NT2/D1 (cell line): ENCODE measurements at regions not wholly inside any gene's neighbourhood (a gene's known extent, or its start where the extent isn't known, plus 50 kb on each side); places are given as distances from the start of the nearest gene placed in this dataset.

Experiments used
- DNase-seq: peaks from one replicate; pipeline ENCODE4 v3.0.0-alpha.2; 2011; ENCODE audit warnings: low read depth, low spot score
- H3K27me3 ChIP-seq: 2 replicates; pipeline ENCODE4 v1.6.0; 2011; ENCODE audit warnings: mild to moderate bottlenecking; ENCODE audit not compliant: insufficient read length, insufficient read depth
- H3K36me3 ChIP-seq: 2 replicates; pipeline ENCODE4 v1.6.1; 2011; ENCODE audit warnings: mild to moderate bottlenecking, low read length, mixed read lengths; ENCODE audit not compliant: insufficient read depth, insufficient read length
- H3K4me1 ChIP-seq: 2 replicates; pipeline ENCODE4 v1.5.1; 2011; ENCODE audit not compliant: insufficient read depth, insufficient read length
- H3K4me3 ChIP-seq: 2 replicates; pipeline ENCODE4 v1.5.1; 2011; ENCODE audit warnings: low read depth; ENCODE audit not compliant: insufficient read length
- H3K9ac ChIP-seq: 2 replicates; pipeline ENCODE4 v1.6.0; 2011; ENCODE audit warnings: low read depth; ENCODE audit not compliant: insufficient read length
- H3K9me3 ChIP-seq: 2 replicates; pipeline ENCODE4 v1.5.1; 2011; ENCODE audit warnings: mild to moderate bottlenecking, low read length; ENCODE audit not compliant: insufficient read depth
- SUZ12 ChIP-seq: IDR thresholded peaks from 2 replicates; pipeline ENCODE4 v1.6.1; 2011; ENCODE audit not compliant: insufficient read length, insufficient read depth; ENCODE audit errors: extremely low read depth
- YY1 ChIP-seq: IDR thresholded peaks from 2 replicates; pipeline ENCODE4 v1.6.1; 2011; ENCODE audit not compliant: insufficient read length, insufficient read depth
- ZNF274 ChIP-seq: IDR thresholded peaks from 2 replicates; pipeline ENCODE4 v1.6.1; 2011; ENCODE audit warnings: mild to moderate bottlenecking, low read depth, low read length

DNA sequence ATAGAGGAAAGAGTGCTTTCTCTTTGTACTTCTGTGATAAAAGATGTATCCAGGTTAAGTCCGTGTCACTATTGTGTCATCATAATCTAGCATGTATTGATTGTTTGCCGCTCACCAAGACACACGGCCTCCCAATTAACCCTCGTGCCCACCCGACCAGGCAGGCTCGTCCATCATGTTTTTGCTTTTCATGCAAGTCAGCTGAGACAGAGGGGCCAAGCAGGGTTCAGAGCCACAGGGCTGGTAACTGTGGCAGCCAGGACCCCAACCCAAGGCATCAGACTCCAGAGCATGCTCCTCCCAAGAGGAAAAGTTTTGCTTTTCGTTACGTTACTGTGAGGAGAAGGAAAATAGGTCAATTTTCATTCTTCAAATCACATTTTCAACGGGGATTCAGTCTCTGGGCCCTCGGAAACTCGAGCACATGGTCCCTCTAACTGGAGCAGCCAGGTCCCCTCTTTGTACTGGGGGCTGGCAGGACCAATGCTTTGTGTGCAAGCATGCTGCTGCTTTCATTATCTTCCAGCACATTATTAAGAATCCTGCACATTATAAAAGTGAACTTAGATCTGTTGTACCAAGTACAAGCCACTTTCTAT is 161.1 kb upstream of the TOPAZ1 start:
- H3K27me3 ChIP-seq, result no peaks in the 10 kb centered on the region
- TF ChIP-seq ZNF274 (no peak), YY1 (no peak), SUZ12 (no peak)
- H3K4me3 ChIP-seq, result no peak overlapping the region
- H3K36me3 ChIP-seq, result no peaks in the 10 kb centered on the region
- H3K9ac ChIP-seq, result no peak overlapping the region
- no peaks in the 10 kb centered on the region for H3K9me3 ChIP-seq
- no peak for DNase-seq
- peaks cover 9% of the 10 kb centered on the region for H3K4me1 ChIP-seq

- Histone ChIP-seq H3K4me1 (no peaks in the 10 kb centered on the region), H3K9me3 (no peaks in the 10 kb centered on the region), H3K36me3 (no peaks in the 10 kb centered on the region), H3K27me3 (no peaks in the 10 kb centered on the region), H3K9ac (no peak overlapping the region), H3K4me3 (no peak overlapping the region)
- DNase-seq, result no peak
- TF ChIP-seq ZNF274, result no peak
- TF ChIP-seq SUZ12, result no peak
- TF ChIP-seq YY1, result no peak
These were observed 151.7 kb upstream of the TOPAZ1 start for GRCh38 chr3:44090036-44090435.

- no peaks in the 10 kb centered on the region for H3K9me3 ChIP-seq
- H3K4me1 ChIP-seq, result no peaks in the 10 kb centered on the region
- H3K36me3 ChIP-seq, result no peaks in the 10 kb centered on the region
- no peak for TF ChIP-seq SUZ12
- TF ChIP-seq YY1, result no peak
- no peak for TF ChIP-seq ZNF274
- H3K27me3 ChIP-seq, result no peaks in the 10 kb centered on the region
- no peak overlapping the region for H3K4me3 ChIP-seq
- DNase-seq, result no peak
- H3K9ac ChIP-seq, result no peak overlapping the region
These were observed 149.2 kb upstream of the TOPAZ1 start for GRCh38 chr3:44092497-44092896.

- Histone ChIP-seq H3K36me3 (no peaks in the 10 kb centered on the region), H3K4me1 (peaks cover 7% of the 10 kb centered on the region), H3K27me3 (no peaks in the 10 kb centered on the region), H3K4me3 (no peak overlapping the region), H3K9ac (no peak overlapping the region), H3K9me3 (no peaks in the 10 kb centered on the region)
- DNase-seq, result no peak
- no peak for TF ChIP-seq SUZ12
- no peak for TF ChIP-seq ZNF274
- TF ChIP-seq YY1, result no peak
These were observed 148.2 kb upstream of the TOPAZ1 start for GRCh38 chr3:44093531-44093930.

- no peak for DNase-seq
- H3K9me3 ChIP-seq, result no peaks in the 10 kb centered on the region
- no peak overlapping the region for H3K9ac ChIP-seq
- TF ChIP-seq ZNF274 (no peak), YY1 (no peak), SUZ12 (no peak)
- no peak overlapping the region for H3K4me3 ChIP-seq
- H3K36me3 ChIP-seq, result no peaks in the 10 kb centered on the region
- no peaks in the 10 kb centered on the region for H3K27me3 ChIP-seq
- peaks cover 7% of the 10 kb centered on the region for H3K4me1 ChIP-seq
These were observed 142.8 kb upstream of the TOPAZ1 start for GRCh38 chr3:44098656-44099415.

DNA sequence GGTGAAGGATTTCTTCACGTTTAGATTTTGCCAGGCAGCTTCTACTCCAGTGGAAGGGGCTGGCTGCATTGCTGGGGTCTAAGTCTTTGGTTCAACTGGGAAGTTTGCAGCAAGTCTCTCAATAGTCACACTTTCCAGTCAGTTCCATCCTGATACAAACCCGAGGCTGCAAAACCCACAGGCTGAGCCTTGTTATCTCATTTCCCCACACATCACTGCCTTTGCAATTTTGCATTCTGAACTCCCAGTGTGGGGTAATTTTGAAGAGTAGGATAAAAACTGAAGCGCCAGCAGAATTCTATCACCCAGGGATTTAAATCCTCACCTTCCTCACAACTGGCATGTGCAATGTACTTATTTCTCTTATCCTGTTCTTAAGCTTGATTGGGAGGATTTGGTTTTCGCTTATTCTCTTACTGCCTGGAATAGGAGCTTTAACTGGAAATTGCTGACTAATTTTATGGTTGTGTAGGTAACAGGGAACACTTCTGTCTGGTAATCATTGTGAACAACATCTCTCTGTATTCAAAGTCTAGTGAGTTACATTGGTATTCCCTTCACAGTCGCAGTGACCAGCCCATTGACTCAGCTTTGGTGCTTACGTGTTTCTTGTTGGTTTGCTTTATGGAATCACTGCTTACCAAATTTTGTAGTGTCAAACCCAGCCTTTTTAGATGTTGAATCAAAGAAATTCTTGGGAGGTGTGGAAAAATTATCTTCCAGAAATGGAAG is 142.0 kb upstream of the TOPAZ1 start:
- Histone ChIP-seq H3K9me3 (no peaks in the 10 kb centered on the region), H3K36me3 (no peaks in the 10 kb centered on the region), H3K4me3 (no peak overlapping the region), H3K27me3 (no peaks in the 10 kb centered on the region), H3K4me1 (peaks cover 10% of the 10 kb centered on the region), H3K9ac (no peak overlapping the region)
- DNase-seq, result no peak
- TF ChIP-seq YY1, result no peak
- TF ChIP-seq SUZ12, result no peak
- TF ChIP-seq ZNF274, result no peak

- TF ChIP-seq ZNF274 (no peak), YY1 (no peak), SUZ12 (no peak)
- H3K27me3 ChIP-seq, result no peaks in the 10 kb centered on the region
- DNase-seq, result no peak
- H3K9me3 ChIP-seq, result no peaks in the 10 kb centered on the region
- H3K4me3 ChIP-seq, result no peak overlapping the region
- peaks cover 10% of the 10 kb centered on the region for H3K4me1 ChIP-seq
- no peaks in the 10 kb centered on the region for H3K36me3 ChIP-seq
- H3K9ac ChIP-seq, result no peak overlapping the region
These were observed 141.4 kb upstream of the TOPAZ1 start for GRCh38 chr3:44100298-44100695.
